Astrocyte (in vitro differentiated cells and primary cell): ENCODE measurements at regions not wholly inside any gene's neighbourhood (a gene's known extent, or its start where the extent isn't known, plus 50 kb on each side); places are given as distances from the start of the nearest gene placed in this dataset.

Source experiments
- DNase-seq: peaks from one replicate; pipeline ENCODE4 v3.0.0-alpha.2; 2010; ENCODE audit warnings: low read depth
- FAIRE-seq: peaks from 2 replicates; lab custom pipeline; 2011; peaks lifted over from hg19 to GRCh38; lab: Jason Lieb, UNC
- H2AFZ ChIP-seq: 2 replicates; pipeline ENCODE4 v1.6.0; 2012; ENCODE audit warnings: low read depth, low read length, inconsistent platforms
- H3K27ac ChIP-seq: 2 replicates; pipeline ENCODE4 v1.5.1; 2011; ENCODE audit warnings: low read depth, low read length, inconsistent platforms
- H3K27me3 ChIP-seq: 2 replicates; pipeline ENCODE4 v1.6.0; 2011; ENCODE audit warnings: low read length, inconsistent platforms; ENCODE audit not compliant: insufficient read depth
- H3K36me3 ChIP-seq: 2 replicates; pipeline ENCODE4 v1.5.1; 2011; ENCODE audit warnings: low read length, inconsistent platforms; ENCODE audit not compliant: insufficient read depth
- H3K4me1 ChIP-seq: 2 replicates; pipeline ENCODE4 v1.5.1; 2011; ENCODE audit warnings: low read length, inconsistent platforms; ENCODE audit not compliant: insufficient read depth
- H3K4me2 ChIP-seq: 2 replicates; pipeline ENCODE4 v1.6.0; 2012; ENCODE audit warnings: low read length, inconsistent platforms
- H3K4me3 ChIP-seq: 2 replicates; pipeline ENCODE4 v1.5.1; 2011; ENCODE audit warnings: low read depth, mild to moderate bottlenecking, low read length, inconsistent platforms; ENCODE audit not compliant: insufficient read depth
- H3K79me2 ChIP-seq: 2 replicates; pipeline ENCODE4 v1.6.0; 2012; ENCODE audit warnings: mild to moderate bottlenecking, low read length, inconsistent platforms; ENCODE audit not compliant: insufficient read depth
- H3K9ac ChIP-seq: 2 replicates; pipeline ENCODE4 v1.6.0; 2012; ENCODE audit warnings: mild to moderate bottlenecking, low read length, inconsistent platforms
- H3K9me3 ChIP-seq: 2 replicates; pipeline ENCODE4 v1.5.1; 2012; ENCODE audit warnings: low read depth, mild to moderate bottlenecking, low read length, inconsistent platforms; ENCODE audit not compliant: insufficient read depth
- H4K20me1 ChIP-seq: 2 replicates; pipeline ENCODE4 v1.6.0; 2012; ENCODE audit warnings: low read length, inconsistent platforms; ENCODE audit not compliant: insufficient read depth
- H3K27ac Mint-ChIP-seq: one replicate; pipeline ENCODE4 v1.8.0; 2021; ENCODE audit warnings: mild to moderate bottlenecking, mixed read lengths; ENCODE audit not compliant: unreplicated experiment
- H3K27me3 Mint-ChIP-seq: one replicate; pipeline ENCODE4 v1.8.0; 2021; ENCODE audit warnings: low read depth, mixed read lengths; ENCODE audit not compliant: unreplicated experiment
- H3K36me3 Mint-ChIP-seq: one replicate; pipeline ENCODE4 v1.8.0; 2021; ENCODE audit warnings: low read depth, mixed read lengths; ENCODE audit not compliant: unreplicated experiment
- H3K4me1 Mint-ChIP-seq: one replicate; pipeline ENCODE4 v1.8.0; 2021; ENCODE audit warnings: low read depth, mixed read lengths; ENCODE audit not compliant: unreplicated experiment
- H3K4me3 Mint-ChIP-seq: one replicate; pipeline ENCODE4 v1.8.0; 2021; ENCODE audit warnings: mild to moderate bottlenecking, moderate library complexity, mixed read lengths; ENCODE audit not compliant: unreplicated experiment
- H3K9me3 Mint-ChIP-seq: one replicate; pipeline ENCODE4 v1.8.0; 2021; ENCODE audit warnings: mild to moderate bottlenecking, mixed read lengths; ENCODE audit not compliant: unreplicated experiment
- EZH2 ChIP-seq: IDR thresholded peaks from 2 replicates; pipeline ENCODE4 v1.6.1; 2012; ENCODE audit warnings: mild to moderate bottlenecking, low read length, inconsistent platforms; ENCODE audit not compliant: insufficient read depth
- TF ChIP-seq, protein P1 (sequence below): IDR thresholded peaks from 2 replicates; pipeline ENCODE4 v1.5.1; 2011; ENCODE audit warnings: low read depth, mild to moderate bottlenecking, inconsistent platforms, low read length, moderate library complexity; ENCODE audit not compliant: insufficient read depth

GRCh38 chr5:161201558-161201957, 345.0 kb downstream of the GABRB2 start:
- H3K79me2 ChIP-seq = no peaks in the 10 kb centered on the region
- H3K4me1 Mint-ChIP-seq = peaks cover 3% of the 10 kb centered on the region
- H3K36me3 ChIP-seq = no peaks in the 10 kb centered on the region

GRCh38 chr5:161190778-161191177, 338.8 kb upstream of the ATP10B start:
- Histone ChIP-seq H2AFZ (no peak overlapping the region), H3K79me2 (no peaks in the 10 kb centered on the region), H3K4me1 (no peaks in the 10 kb centered on the region), H4K20me1 (no peaks in the 10 kb centered on the region), H3K27ac (no peak overlapping the region), H3K4me2 (no peak overlapping the region), H3K36me3 (no peaks in the 10 kb centered on the region), H3K4me3 (no peak overlapping the region), H3K9me3 (no peaks in the 10 kb centered on the region), H3K9ac (no peak overlapping the region), H3K27me3 (no peaks in the 10 kb centered on the region)
- H3K4me3 Mint-ChIP-seq = no peak overlapping the region
- H3K27me3 Mint-ChIP-seq = no peaks in the 10 kb centered on the region
- peaks cover 1% of the 10 kb centered on the region for H3K9me3 Mint-ChIP-seq
- peaks cover 11% of the 10 kb centered on the region for H3K4me1 Mint-ChIP-seq
- FAIRE-seq (no peak), DNase-seq (no peak)
- no peak overlapping the region for H3K27ac Mint-ChIP-seq
- TF ChIP-seq EZH2 = no peak
- TF ChIP-seq, protein P1, sequence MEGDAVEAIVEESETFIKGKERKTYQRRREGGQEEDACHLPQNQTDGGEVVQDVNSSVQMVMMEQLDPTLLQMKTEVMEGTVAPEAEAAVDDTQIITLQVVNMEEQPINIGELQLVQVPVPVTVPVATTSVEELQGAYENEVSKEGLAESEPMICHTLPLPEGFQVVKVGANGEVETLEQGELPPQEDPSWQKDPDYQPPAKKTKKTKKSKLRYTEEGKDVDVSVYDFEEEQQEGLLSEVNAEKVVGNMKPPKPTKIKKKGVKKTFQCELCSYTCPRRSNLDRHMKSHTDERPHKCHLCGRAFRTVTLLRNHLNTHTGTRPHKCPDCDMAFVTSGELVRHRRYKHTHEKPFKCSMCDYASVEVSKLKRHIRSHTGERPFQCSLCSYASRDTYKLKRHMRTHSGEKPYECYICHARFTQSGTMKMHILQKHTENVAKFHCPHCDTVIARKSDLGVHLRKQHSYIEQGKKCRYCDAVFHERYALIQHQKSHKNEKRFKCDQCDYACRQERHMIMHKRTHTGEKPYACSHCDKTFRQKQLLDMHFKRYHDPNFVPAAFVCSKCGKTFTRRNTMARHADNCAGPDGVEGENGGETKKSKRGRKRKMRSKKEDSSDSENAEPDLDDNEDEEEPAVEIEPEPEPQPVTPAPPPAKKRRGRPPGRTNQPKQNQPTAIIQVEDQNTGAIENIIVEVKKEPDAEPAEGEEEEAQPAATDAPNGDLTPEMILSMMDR = no peak
- no peaks in the 10 kb centered on the region for H3K36me3 Mint-ChIP-seq

More at GRCh38 chr5:161201558-161201957, 345.0 kb downstream of the GABRB2 start:
- Mint-ChIP-seq H3K27ac (no peak overlapping the region), H3K27me3 (no peaks in the 10 kb centered on the region), H3K9me3 (peaks cover 3% of the 10 kb centered on the region), H3K36me3 (no peaks in the 10 kb centered on the region), H3K4me3 (no peak overlapping the region)
- Histone ChIP-seq H3K4me2 (no peak overlapping the region), H3K27ac (no peak overlapping the region), H3K4me3 (no peak overlapping the region), H3K27me3 (no peaks in the 10 kb centered on the region), H3K4me1 (no peaks in the 10 kb centered on the region), H3K9ac (no peak overlapping the region), H4K20me1 (no peaks in the 10 kb centered on the region), H3K9me3 (no peaks in the 10 kb centered on the region), H2AFZ (no peak overlapping the region)
- TF ChIP-seq EZH2 = no peak
- TF ChIP-seq, protein P1 = no peak
- DNase-seq = no peak
- no peak for FAIRE-seq

DNA sequence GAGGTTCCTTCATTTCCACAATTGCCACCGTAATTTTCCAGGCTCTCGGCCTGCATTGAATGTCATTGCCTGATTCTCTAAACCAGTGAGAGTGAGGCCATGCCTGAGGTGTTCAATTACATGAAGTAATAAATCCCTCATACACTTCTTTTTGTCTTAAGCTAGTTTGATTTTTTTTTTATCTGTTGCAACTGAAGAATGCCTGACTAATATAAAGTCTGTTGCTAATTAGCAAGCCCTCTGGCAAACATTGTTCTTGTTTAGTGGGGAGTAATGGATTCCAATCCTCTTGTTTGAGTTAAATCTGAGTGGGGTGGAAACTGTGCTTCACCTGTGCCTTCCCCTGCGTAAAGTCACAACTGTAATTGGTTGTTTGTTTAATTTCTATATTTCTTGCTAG, 338.1 kb upstream of the ATP10B start:
- no peak for FAIRE-seq
- no peak overlapping the region for H3K27ac ChIP-seq
- no peaks in the 10 kb centered on the region for H3K4me1 ChIP-seq
- H3K27me3 Mint-ChIP-seq = no peaks in the 10 kb centered on the region
- H3K9ac ChIP-seq = no peak overlapping the region
- H3K79me2 ChIP-seq = no peaks in the 10 kb centered on the region
- H4K20me1 ChIP-seq = no peaks in the 10 kb centered on the region
- H3K36me3 Mint-ChIP-seq = no peaks in the 10 kb centered on the region
- no peak overlapping the region for H3K4me2 ChIP-seq
- no peaks in the 10 kb centered on the region for H3K36me3 ChIP-seq
- H3K4me3 ChIP-seq = no peak overlapping the region
- H3K27me3 ChIP-seq = no peaks in the 10 kb centered on the region
- no peak overlapping the region for H2AFZ ChIP-seq
- no peak overlapping the region for H3K4me3 Mint-ChIP-seq
- no peak for TF ChIP-seq EZH2
- TF ChIP-seq, protein P1 = no peak
- DNase-seq = no peak
- H3K4me1 Mint-ChIP-seq = peaks cover 11% of the 10 kb centered on the region
- no peak overlapping the region for H3K27ac Mint-ChIP-seq
- H3K9me3 Mint-ChIP-seq = peaks cover 1% of the 10 kb centered on the region
- no peaks in the 10 kb centered on the region for H3K9me3 ChIP-seq
